Activated CD4-positive, alpha-beta memory T cell treated with anti-CD3 and anti-CD28 coated beads, Interleukin-2, amount 10 ng/mL, durations not matched to agents 7 days and 5 days (primary cell): ENCODE measurements at regions not wholly inside any gene's neighbourhood (a gene's known extent, or its start where the extent isn't known, plus 50 kb on each side); places are given as distances from the start of the nearest gene placed in this dataset.
"Not testable (repeated sequence)": the region's sequence is repeated elsewhere in the genome, so short reads cannot be mapped to it uniquely, and the experiment has no call there.

ENCODE experiments used
- CTCF ChIA-PET: fragments of 350-600 bp; sonication (Branson Sonifier 250); formaldehyde crosslinking; loops from one replicate; lab custom pipeline; 2021; ENCODE audit warnings: antibody characterized with exemption, inconsistent platforms; lab: Charles Lee
- POLR2A ChIA-PET: fragments of 350-600 bp; sonication (Branson Sonifier 250); formaldehyde crosslinking; loops from one replicate; lab custom pipeline; 2021; ENCODE audit warnings: antibody characterized with exemption; lab: Charles Lee
- DNase-seq: peaks from one replicate; pipeline ENCODE4 v3.0.0-alpha.2; 2020
- H3K27ac Mint-ChIP-seq: one replicate; pipeline ENCODE4 v1.8.0; 2021; ENCODE audit warnings: mild to moderate bottlenecking, mixed read lengths
- H3K27me3 Mint-ChIP-seq: one replicate; pipeline ENCODE4 v1.8.0; 2021; ENCODE audit warnings: mixed read lengths
- H3K36me3 Mint-ChIP-seq: one replicate; pipeline ENCODE4 v1.8.0; 2021; ENCODE audit warnings: low read depth, mixed read lengths
- H3K4me1 Mint-ChIP-seq: one replicate; pipeline ENCODE4 v1.8.0; 2021; ENCODE audit warnings: mixed read lengths
- H3K4me3 Mint-ChIP-seq: one replicate; pipeline ENCODE4 v1.8.0; 2021; ENCODE audit warnings: mild to moderate bottlenecking, mixed read lengths
- H3K9me3 Mint-ChIP-seq: one replicate; pipeline ENCODE4 v1.8.0; 2021; ENCODE audit warnings: mixed read lengths

DNA sequence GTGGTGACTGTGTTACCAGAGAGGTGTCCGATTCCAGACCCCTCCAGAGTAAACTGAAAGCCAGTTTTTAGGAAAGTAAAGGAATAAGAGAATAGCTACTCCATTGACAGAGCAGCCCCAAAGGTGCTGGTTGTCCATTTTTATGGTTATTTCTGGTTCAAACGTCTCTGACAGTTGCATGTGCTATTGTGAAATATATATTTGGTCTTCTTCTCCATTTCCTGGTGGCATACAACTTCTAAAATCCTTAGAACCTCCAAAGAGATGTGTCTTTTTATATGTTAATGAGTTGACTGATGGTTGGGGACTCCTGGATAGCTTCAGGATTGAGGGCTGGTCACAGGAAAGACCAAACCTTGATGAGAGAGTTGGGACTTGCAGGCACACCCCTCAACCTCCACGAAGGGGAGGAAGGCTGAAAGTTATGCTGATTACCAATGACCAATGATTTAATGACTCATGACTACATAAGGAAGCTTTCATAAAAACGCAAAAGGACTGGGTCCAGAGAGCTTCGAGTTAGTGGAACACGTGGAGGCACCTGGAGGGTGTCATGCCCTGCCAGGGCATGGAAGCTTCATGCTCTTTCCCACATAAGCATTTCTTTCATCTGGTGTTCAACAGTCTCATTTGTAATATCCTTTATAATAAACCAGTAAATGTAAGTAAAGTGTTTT is 100.7 kb downstream of the SLC16A1 start:
- Mint-ChIP-seq H3K36me3 (peaks cover 4% of the 10 kb centered on the region), H3K27me3 (peaks cover 42% of the 10 kb centered on the region), H3K4me1 (peaks cover 6% of the 10 kb centered on the region), H3K9me3 (peaks cover 2% of the 10 kb centered on the region), H3K27ac (no peak overlapping the region), H3K4me3 (no peak overlapping the region)
- no peak for DNase-seq
- ChIA-PET POLR2A (interaction anchor here (1.3 kb wide), 1 partner anchor 9 kb away, joined by 4 read pairs; no protein-coding TSS in a partner anchor), CTCF (interaction anchor here (1.4 kb wide), 1 partner anchor 218 kb away, joined by 3 read pairs; the partner anchor contains the start of gene LRIG2)

GRCh38 chr1:112854368-112854984 is 101.5 kb downstream of the SLC16A1 start:
- not testable (repeated sequence) for H3K27ac Mint-ChIP-seq, DNase-seq, H3K36me3 Mint-ChIP-seq, H3K4me3 Mint-ChIP-seq, H3K9me3 Mint-ChIP-seq, H3K4me1 Mint-ChIP-seq
- H3K27me3 Mint-ChIP-seq: peaks cover 51% of the 10 kb centered on the region
- POLR2A ChIA-PET: interaction anchor here (1.3 kb wide), 1 partner anchor 10 kb away, joined by 4 read pairs; no protein-coding TSS in a partner anchor
- CTCF ChIA-PET: interaction anchor here (1.4 kb wide), 1 partner anchor 218 kb away, joined by 3 read pairs; the partner anchor contains the start of gene LRIG2

GRCh38 chr1:112853915-112854314 is 102.1 kb downstream of the SLC16A1 start:
- H3K27me3 Mint-ChIP-seq: peaks cover 56% of the 10 kb centered on the region
- H3K36me3 Mint-ChIP-seq, H3K27ac Mint-ChIP-seq, H3K9me3 Mint-ChIP-seq, DNase-seq, CTCF ChIA-PET, H3K4me3 Mint-ChIP-seq: not testable (repeated sequence)
- POLR2A ChIA-PET: interaction anchor here (1.3 kb wide), 1 partner anchor 10 kb away, joined by 4 read pairs; no protein-coding TSS in a partner anchor
- H3K4me1 Mint-ChIP-seq: peaks cover 10% of the 10 kb centered on the region

DNA sequence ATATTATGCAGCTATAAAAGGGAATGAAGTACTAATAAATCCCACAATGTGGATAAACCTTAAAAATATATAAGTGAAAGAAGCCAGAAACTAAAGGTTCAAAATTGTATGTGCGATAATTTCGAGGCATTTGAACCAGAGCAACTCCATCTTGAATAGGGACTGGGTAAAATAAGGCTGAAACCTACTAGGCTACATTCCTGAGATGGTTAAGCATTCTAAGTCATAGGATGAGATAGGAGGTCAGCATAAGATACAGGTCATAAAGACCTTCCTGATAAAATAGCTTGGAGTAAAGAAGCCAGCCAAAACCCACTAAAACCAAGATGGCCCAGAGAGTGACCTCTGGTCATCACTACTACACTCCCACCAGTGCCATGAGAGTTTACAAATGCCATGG is 103.1 kb downstream of the SLC16A1 start:
- no peak overlapping the region for H3K27ac Mint-ChIP-seq
- no peak overlapping the region for H3K4me3 Mint-ChIP-seq
- H3K9me3 Mint-ChIP-seq: peaks cover 2% of the 10 kb centered on the region
- ChIA-PET CTCF (interaction anchor here (1.0 kb wide), 1 partner anchor 136 kb away, joined by 3 read pairs; no protein-coding TSS in a partner anchor), POLR2A (no interaction called here)
- peaks cover 10% of the 10 kb centered on the region for H3K4me1 Mint-ChIP-seq
- H3K36me3 Mint-ChIP-seq: peaks cover 4% of the 10 kb centered on the region
- no peak for DNase-seq
- peaks cover 61% of the 10 kb centered on the region for H3K27me3 Mint-ChIP-seq

- CTCF ChIA-PET: interaction anchor here (1.0 kb wide), 1 partner anchor 136 kb away, joined by 3 read pairs; no protein-coding TSS in a partner anchor
- Mint-ChIP-seq H3K36me3 (peaks cover 4% of the 10 kb centered on the region), H3K4me3 (no peak overlapping the region), H3K4me1 (peaks cover 10% of the 10 kb centered on the region), H3K27me3 (peaks cover 61% of the 10 kb centered on the region), H3K27ac (no peak overlapping the region), H3K9me3 (peaks cover 2% of the 10 kb centered on the region)
- no peak for DNase-seq
- POLR2A ChIA-PET: no interaction called here
Observed at GRCh38 chr1:112852276-112852675, 103.7 kb downstream of the SLC16A1 start.

- CTCF ChIA-PET: interaction anchor here (1.0 kb wide), 1 partner anchor 192 kb away, joined by 3 read pairs; no protein-coding TSS in a partner anchor
- Mint-ChIP-seq H3K27me3 (peaks cover 58% of the 10 kb centered on the region), H3K27ac (no peak overlapping the region), H3K4me1 (peaks cover 7% of the 10 kb centered on the region), H3K36me3 (peaks cover 2% of the 10 kb centered on the region), H3K9me3 (peaks cover 2% of the 10 kb centered on the region), H3K4me3 (peak overlapping the region; percentile 13)
- POLR2A ChIA-PET: no interaction called here
- DNase-seq: no peak
Observed at GRCh38 chr1:112850034-112850757, 105.8 kb downstream of the SLC16A1 start.

- Mint-ChIP-seq H3K27ac (no peak overlapping the region), H3K27me3 (peaks cover 54% of the 10 kb centered on the region), H3K4me3 (peak overlapping the region; percentile 13), H3K36me3 (no peaks in the 10 kb centered on the region), H3K4me1 (peaks cover 4% of the 10 kb centered on the region), H3K9me3 (peaks cover 2% of the 10 kb centered on the region)
- CTCF ChIA-PET: interaction anchor here (1.0 to 1.8 kb wide), 2 partner anchors 133 to 193 kb away, joined by 3 read pairs; no protein-coding TSS in a partner anchor
- no peak for DNase-seq
- POLR2A ChIA-PET: no interaction called here
Observed at GRCh38 chr1:112849425-112850033, 106.5 kb downstream of the SLC16A1 start.

DNA sequence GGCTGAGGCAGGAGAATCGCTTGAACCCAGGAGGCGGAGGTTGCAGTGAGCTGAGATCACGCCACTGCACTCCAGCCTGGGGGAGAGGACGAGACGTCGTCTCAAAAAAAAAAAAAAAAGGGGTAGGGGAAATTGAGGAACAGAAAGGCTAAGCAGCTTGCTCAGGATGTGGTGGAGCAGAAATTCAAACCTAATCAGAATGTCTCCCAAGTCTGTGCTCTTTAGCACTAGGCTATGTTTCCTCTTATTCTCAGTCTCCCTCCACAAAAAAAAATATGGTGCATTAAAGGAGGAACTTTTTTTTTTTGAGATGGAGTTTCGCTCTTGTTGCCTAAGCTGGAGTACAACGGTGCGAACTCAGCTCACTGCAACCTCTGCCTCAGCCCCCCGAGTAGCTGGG is 114.2 kb downstream of the SLC16A1 start:
- H3K9me3 Mint-ChIP-seq: no peaks in the 10 kb centered on the region
- CTCF ChIA-PET: no interaction called here

GRCh38 chr1:112840631-112841624 is 115.1 kb downstream of the SLC16A1 start:
- no peaks in the 10 kb centered on the region for H3K9me3 Mint-ChIP-seq
- H3K4me1 Mint-ChIP-seq: peaks cover 40% of the 10 kb centered on the region
- peak overlapping the region; percentile 6 for H3K4me3 Mint-ChIP-seq
- H3K36me3 Mint-ChIP-seq: no peaks in the 10 kb centered on the region
- peaks cover 29% of the 10 kb centered on the region for H3K27me3 Mint-ChIP-seq
- ChIA-PET CTCF (interaction anchor here (0.6 kb wide), 1 partner anchor 1097 kb away, joined by 3 read pairs; no protein-coding TSS in a partner anchor), POLR2A (no interaction called here)
- DNase-seq: peak; percentile 56
- peak overlapping the region; percentile 56 for H3K27ac Mint-ChIP-seq

More for the DNA sequence above, 114.2 kb downstream of the SLC16A1 start:
- Mint-ChIP-seq H3K36me3 (no peaks in the 10 kb centered on the region), H3K4me3 (no peak overlapping the region), H3K27me3 (peaks cover 23% of the 10 kb centered on the region), H3K4me1 (peaks cover 34% of the 10 kb centered on the region), H3K27ac (no peak overlapping the region)
- POLR2A ChIA-PET: interaction anchor here (0.6 kb wide), 1 partner anchor 126 kb away, joined by 3 read pairs; the partner anchor contains the start of gene PPM1J
- no peak for DNase-seq

- CTCF ChIA-PET: interaction anchor here (1.7 kb wide), 1 partner anchor 117 kb away, joined by 3 read pairs; no protein-coding TSS in a partner anchor
- no peaks in the 10 kb centered on the region for H3K36me3 Mint-ChIP-seq
Observed at GRCh38 chr1:112836642-112837041, 119.4 kb downstream of the SLC16A1 start.

GRCh38 chr1:112833806-112834205 is 118.7 kb upstream of the PPM1J start:
- CTCF ChIA-PET: no interaction called here
- H3K36me3 Mint-ChIP-seq: no peaks in the 10 kb centered on the region
- peaks cover 14% of the 10 kb centered on the region for H3K4me1 Mint-ChIP-seq
- H3K27me3 Mint-ChIP-seq: peaks cover 40% of the 10 kb centered on the region
- no peak for DNase-seq
- H3K4me3 Mint-ChIP-seq: no peak overlapping the region
- no peak overlapping the region for H3K27ac Mint-ChIP-seq
- H3K9me3 Mint-ChIP-seq: no peaks in the 10 kb centered on the region
- POLR2A ChIA-PET: no interaction called here

More at GRCh38 chr1:112836642-112837041, 119.4 kb downstream of the SLC16A1 start:
- POLR2A ChIA-PET: no interaction called here
- peaks cover 34% of the 10 kb centered on the region for H3K4me1 Mint-ChIP-seq
- H3K4me3 Mint-ChIP-seq: no peak overlapping the region
- DNase-seq: no peak
- H3K27ac Mint-ChIP-seq: no peak overlapping the region
- peaks cover 35% of the 10 kb centered on the region for H3K27me3 Mint-ChIP-seq
- no peaks in the 10 kb centered on the region for H3K9me3 Mint-ChIP-seq
